Fibroblast of lung (primary cell): ENCODE measurements at regions not wholly inside any gene's neighbourhood (a gene's known extent, or its start where the extent isn't known, plus 50 kb on each side); places are given as distances from the start of the nearest gene placed in this dataset.

Source experiments
- EZH2 ChIP-seq: IDR thresholded peaks from 2 replicates; pipeline ENCODE4 v1.5.1; 2012; ENCODE audit warnings: low read length, control low read depth, mild to moderate bottlenecking; ENCODE audit errors: missing control alignments
- TF ChIP-seq, protein P1 (sequence below), 2 donors: IDR thresholded peaks in 1 of 2; conservative IDR thresholded peaks in 1 of 2; 1 replicate in 1 of 2; 2 replicates in 1 of 2; pipeline ENCODE4 v1.5.1; 2011 to 2012; ENCODE audit warnings: low read length in 2 of 2, control low read depth in 1 of 2, inconsistent platforms in 1 of 2, low read depth in 1 of 2, mild to moderate bottlenecking in 1 of 2

DNA sequence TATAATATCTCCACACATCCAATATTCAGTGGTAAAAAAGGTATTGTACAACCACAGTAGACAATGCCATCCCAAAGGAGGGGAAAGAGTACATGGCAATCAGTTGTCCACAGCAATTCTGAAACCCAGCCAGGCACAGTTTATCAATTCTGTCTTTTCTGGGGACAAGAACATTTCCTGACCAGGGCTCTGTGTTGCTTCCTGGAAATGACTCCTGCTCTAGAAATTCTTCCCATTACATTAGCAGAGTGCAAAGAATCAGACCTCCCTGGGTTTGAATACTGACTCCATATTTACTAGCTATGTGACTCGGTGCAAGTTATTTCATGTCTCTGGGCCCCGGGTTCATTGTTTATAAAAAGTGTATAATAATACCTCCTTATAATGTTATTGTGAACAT, 220.4 kb upstream of the CFAP20DC start:
- TF ChIP-seq, protein P1, sequence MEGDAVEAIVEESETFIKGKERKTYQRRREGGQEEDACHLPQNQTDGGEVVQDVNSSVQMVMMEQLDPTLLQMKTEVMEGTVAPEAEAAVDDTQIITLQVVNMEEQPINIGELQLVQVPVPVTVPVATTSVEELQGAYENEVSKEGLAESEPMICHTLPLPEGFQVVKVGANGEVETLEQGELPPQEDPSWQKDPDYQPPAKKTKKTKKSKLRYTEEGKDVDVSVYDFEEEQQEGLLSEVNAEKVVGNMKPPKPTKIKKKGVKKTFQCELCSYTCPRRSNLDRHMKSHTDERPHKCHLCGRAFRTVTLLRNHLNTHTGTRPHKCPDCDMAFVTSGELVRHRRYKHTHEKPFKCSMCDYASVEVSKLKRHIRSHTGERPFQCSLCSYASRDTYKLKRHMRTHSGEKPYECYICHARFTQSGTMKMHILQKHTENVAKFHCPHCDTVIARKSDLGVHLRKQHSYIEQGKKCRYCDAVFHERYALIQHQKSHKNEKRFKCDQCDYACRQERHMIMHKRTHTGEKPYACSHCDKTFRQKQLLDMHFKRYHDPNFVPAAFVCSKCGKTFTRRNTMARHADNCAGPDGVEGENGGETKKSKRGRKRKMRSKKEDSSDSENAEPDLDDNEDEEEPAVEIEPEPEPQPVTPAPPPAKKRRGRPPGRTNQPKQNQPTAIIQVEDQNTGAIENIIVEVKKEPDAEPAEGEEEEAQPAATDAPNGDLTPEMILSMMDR (conservative IDR thresholded peaks at IDR 0.05 in 1 of 2, IDR thresholded peaks at IDR 0.05 in 1 of 2; ENCODE audit: low read depth in 1 of 2, low read length in 2 of 2): no peak
- no peak for TF ChIP-seq EZH2
